OCI-LY7 (cell line): ENCODE measurements at regions not wholly inside any gene's neighbourhood (a gene's known extent, or its start where the extent isn't known, plus 50 kb on each side); places are given as distances from the start of the nearest gene placed in this dataset.

Experiments
- BruUV-seq: library from RNA; stranded (reverse); fragments of 400-500 nt; replicated peaks from 2 replicates; lab custom pipeline; 2021; lab: Mats Ljungman, UMichigan
- CTCF ChIA-PET: fragments of 300-600 bp; sonication (Branson Sonifier 250); formaldehyde crosslinking; loops from one replicate; lab custom pipeline; 2022; ENCODE audit warnings: antibody characterized with exemption; ENCODE audit not compliant: unreplicated experiment; lab: Charles Lee
- POLR2A ChIA-PET: fragments of 300-600 bp; sonication (Branson Sonifier 250); formaldehyde crosslinking; loops from one replicate; lab custom pipeline; 2022; ENCODE audit warnings: antibody characterized with exemption; lab: Charles Lee
- DNase-seq: peaks from one replicate; pipeline ENCODE4 v3.0.0-alpha.2; 2015; ENCODE audit warnings: low spot score
- H2AFZ ChIP-seq: fragments of 200-600 bp; sonication (generic), shearing (Covaris generic); 2 replicates; pipeline ENCODE4 v1.6.1; 2014; ENCODE audit warnings: mild to moderate bottlenecking, antibody characterized with exemption, low read length, moderate library complexity
- H3K27ac ChIP-seq: fragments of 200-600 bp; sonication (generic); 2 replicates; pipeline ENCODE4 v1.5.1; 2014; ENCODE audit warnings: mixed run types, low read depth, mild to moderate bottlenecking, moderate library complexity, low read length, inconsistent platforms; ENCODE audit not compliant: poor library complexity, severe bottlenecking
- H3K36me3 ChIP-seq: fragments of 200-600 bp; sonication (generic); 2 replicates; pipeline ENCODE4 v1.6.1; 2014; ENCODE audit warnings: mild to moderate bottlenecking, antibody characterized with exemption, low read length, moderate library complexity, mixed read lengths; ENCODE audit not compliant: insufficient read depth
- H3K4me1 ChIP-seq: fragments of 200-600 bp; sonication (generic); 2 replicates; pipeline ENCODE4 v1.5.1; 2014; ENCODE audit warnings: mild to moderate bottlenecking, low read length; ENCODE audit not compliant: insufficient read depth, poor library complexity, severe bottlenecking
- H3K4me2 ChIP-seq: fragments of 200-600 bp; sonication (generic); 2 replicates; pipeline ENCODE4 v1.6.1; 2014; ENCODE audit warnings: mild to moderate bottlenecking, low read length
- H3K4me3 ChIP-seq: fragments of 200-600 bp; sonication (generic); 2 replicates; pipeline ENCODE4 v1.5.1; 2014; ENCODE audit warnings: mild to moderate bottlenecking, low read depth, low read length; ENCODE audit not compliant: poor library complexity, severe bottlenecking
- H3K79me2 ChIP-seq: fragments of 200-600 bp; sonication (generic); 2 replicates; pipeline ENCODE4 v1.6.1; 2016; ENCODE audit warnings: low read depth, mild to moderate bottlenecking, low read length, moderate library complexity, mixed read lengths; ENCODE audit not compliant: insufficient read depth
- H3K9me2 ChIP-seq: fragments of 200-600 bp; sonication (generic); 2 replicates; pipeline ENCODE4 v1.6.1; 2016; ENCODE audit warnings: mild to moderate bottlenecking, low read length, mixed read lengths; ENCODE audit not compliant: insufficient read depth
- H3K9me3 ChIP-seq: fragments of 200-600 bp; sonication (generic); 2 replicates; pipeline ENCODE4 v1.6.1; 2014; ENCODE audit warnings: mild to moderate bottlenecking, mixed run types, low read length, mixed read lengths
- H4K20me1 ChIP-seq: fragments of 200-600 bp; sonication (generic); 2 replicates; pipeline ENCODE4 v1.6.1; 2014; ENCODE audit warnings: mild to moderate bottlenecking, antibody characterized with exemption, low read length, moderate library complexity, mixed read lengths; ENCODE audit not compliant: insufficient read depth
- CTCF ChIP-seq: fragments of 200-600 bp; sonication (generic); conservative IDR thresholded peaks from 2 replicates; pipeline ENCODE4 v1.5.1; 2014; ENCODE audit warnings: mild to moderate bottlenecking, antibody characterized with exemption, low read length, moderate library complexity, mixed read lengths
- EZH2phosphoT487 ChIP-seq: fragments of 200-600 bp; sonication (generic); IDR thresholded peaks from 2 replicates; pipeline ENCODE4 v1.6.1; 2018; ENCODE audit warnings: low read depth, borderline replicate concordance, mild to moderate bottlenecking, mixed run types, antibody characterized with exemption, low read length, moderate library complexity, mixed read lengths
- intact Hi-C: fragments of 100-400 bp; cut with micrococcal nuclease; formaldehyde crosslinking; loops from one replicate; pipeline ENCODE4 v1.10.0; 2022; ENCODE audit not compliant: unreplicated experiment

GRCh38 chr1:67599085-67599484, 85.9 kb upstream of the GADD45A start:
- Histone ChIP-seq H3K4me3 (no peak overlapping the region), H3K36me3 (no peaks in the 10 kb centered on the region), H3K9me3 (no peaks in the 10 kb centered on the region), H3K79me2 (no peaks in the 10 kb centered on the region), H4K20me1 (no peaks in the 10 kb centered on the region), H3K4me2 (no peak overlapping the region), H3K9me2 (no peaks in the 10 kb centered on the region), H2AFZ (no peak overlapping the region), H3K4me1 (no peaks in the 10 kb centered on the region), H3K27ac (no peak overlapping the region)
- intact Hi-C loops: no loop called here
- TF ChIP-seq CTCF (no peak), EZH2phosphoT487 (no peak)
- DNase-seq: no peak
- ChIA-PET POLR2A (interaction anchor here (0.8 to 1.6 kb wide), 4 partner anchors 20 to 137 kb away, joined by 3 read pairs; no protein-coding TSS in a partner anchor), CTCF (no interaction called here)
- no TSS peak for BruUV-seq

DNA sequence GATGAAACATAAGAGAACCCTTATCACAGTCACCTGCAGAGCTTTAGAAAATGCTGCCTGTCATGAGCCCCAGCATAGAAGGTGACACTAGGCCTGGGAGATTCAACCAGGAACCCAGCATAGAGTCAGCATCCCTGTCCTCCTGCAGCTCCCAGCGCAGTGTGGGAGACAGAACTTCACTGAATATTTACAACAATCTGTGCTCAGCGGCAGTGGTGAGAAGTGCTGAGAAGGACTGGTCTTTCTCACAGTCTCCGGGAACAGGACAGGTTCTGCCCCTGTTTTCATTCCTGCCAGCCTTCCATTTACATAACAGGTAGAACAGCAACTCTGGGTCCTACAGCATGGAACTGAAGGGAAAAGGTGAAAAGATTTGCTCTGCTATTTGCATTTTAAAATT, 83.5 kb upstream of the GADD45A start:
- CTCF ChIA-PET: no interaction called here
- DNase-seq: no peak
- H2AFZ ChIP-seq: no peak overlapping the region
- no peaks in the 10 kb centered on the region for H4K20me1 ChIP-seq
- no peaks in the 10 kb centered on the region for H3K36me3 ChIP-seq
- H3K4me1 ChIP-seq: no peaks in the 10 kb centered on the region
- H3K4me3 ChIP-seq: no peak overlapping the region
- H3K9me3 ChIP-seq: no peaks in the 10 kb centered on the region
- H3K9me2 ChIP-seq: no peaks in the 10 kb centered on the region
- intact Hi-C loops: no loop called here
- H3K4me2 ChIP-seq: no peak overlapping the region
- no peaks in the 10 kb centered on the region for H3K79me2 ChIP-seq
- BruUV-seq: no TSS peak
- POLR2A ChIA-PET: no interaction called here
- TF ChIP-seq CTCF (no peak), EZH2phosphoT487 (no peak)
- H3K27ac ChIP-seq: no peak overlapping the region

DNA sequence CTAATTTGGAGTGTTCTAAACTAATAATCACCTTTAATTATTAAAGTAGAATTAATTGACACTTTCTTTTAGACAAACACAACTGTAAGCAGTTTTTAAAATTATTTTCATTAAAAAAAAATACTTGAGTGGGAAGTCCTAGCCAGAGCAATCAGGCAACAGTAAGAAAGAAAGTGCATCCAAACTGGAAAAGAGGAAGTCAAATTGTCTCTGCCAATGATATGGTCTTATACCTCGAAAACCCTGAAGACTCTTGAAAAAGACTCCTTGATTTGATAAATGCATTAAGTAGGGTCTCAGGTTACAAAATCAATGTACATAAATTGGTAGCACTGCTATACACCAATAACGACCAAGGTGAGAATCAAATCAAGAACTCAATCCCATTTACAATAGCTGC, 83.0 kb upstream of the GADD45A start:
- H3K27ac ChIP-seq: no peak overlapping the region
- no peak overlapping the region for H2AFZ ChIP-seq
- DNase-seq: no peak
- CTCF ChIA-PET: no interaction called here
- no peaks in the 10 kb centered on the region for H3K79me2 ChIP-seq
- H3K4me3 ChIP-seq: no peak overlapping the region
- H4K20me1 ChIP-seq: no peaks in the 10 kb centered on the region
- no peaks in the 10 kb centered on the region for H3K9me3 ChIP-seq
- H3K4me2 ChIP-seq: no peak overlapping the region
- H3K4me1 ChIP-seq: no peaks in the 10 kb centered on the region
- no TSS peak for BruUV-seq
- no peaks in the 10 kb centered on the region for H3K9me2 ChIP-seq
- no peaks in the 10 kb centered on the region for H3K36me3 ChIP-seq
- intact Hi-C loops: no loop called here
- TF ChIP-seq EZH2phosphoT487 (no peak), CTCF (no peak)
- POLR2A ChIA-PET: no interaction called here
